GM12878 (cell line): ENCODE measurements at regions not wholly inside any gene's neighbourhood (a gene's known extent, or its start where the extent isn't known, plus 50 kb on each side); places are given as distances from the start of the nearest gene placed in this dataset.

Experiments used
- ATAC-seq: fragments of 200-7000 bp; cut with Tn5 transposase; 3 replicates; pipeline ENCODE4 v1.9.1; 2020; ENCODE audit warnings: mild to moderate bottlenecking, moderate library complexity
- BruUV-seq: library from RNA; stranded (reverse); fragments of 400-500 nt; replicated peaks from 2 replicates; lab custom pipeline; 2021; lab: Mats Ljungman, UMichigan
- CTCF ChIA-PET: fragments of 300-600 bp; sonication (Branson Sonifier 250); formaldehyde crosslinking; extraction: SDS; loops from one replicate; lab custom pipeline; 2021; ENCODE audit warnings: inconsistent platforms; lab: Yijun Ruan, JAX
- POLR2A ChIA-PET: fragments of 350-600 bp; formaldehyde crosslinking; extraction: SDS; loops from one replicate; lab custom pipeline; 2021; ENCODE audit warnings: inconsistent platforms; lab: Charles Lee
- RAD21 ChIA-PET: fragments of 300-600 bp; sonication (Branson Sonifier 250); formaldehyde crosslinking; loops from one replicate; lab custom pipeline; 2023; ENCODE audit warnings: antibody characterized with exemption; ENCODE audit not compliant: unreplicated experiment; lab: Charles Lee
- SMC1A ChIA-PET: fragments of 300-600 bp; sonication (Branson Sonifier 250); formaldehyde crosslinking; loops from one replicate; lab custom pipeline; 2023; ENCODE audit not compliant: unreplicated experiment, uncharacterized antibody; lab: Charles Lee
- DNase-seq: peaks from one replicate; pipeline ENCODE4 v3.0.0-alpha.2; 2011; ENCODE audit warnings: low read depth, low spot score
- FAIRE-seq: peaks from 3 replicates; lab custom pipeline; 2011; peaks lifted over from hg19 to GRCh38; lab: Jason Lieb, UNC
- H2AFZ ChIP-seq: 2 replicates; pipeline ENCODE4 v1.6.0; 2011; ENCODE audit warnings: low read depth, low read length, control low read depth; ENCODE audit not compliant: control insufficient read depth
- H3K27ac ChIP-seq: 2 replicates; pipeline ENCODE4 v1.5.1; 2011; ENCODE audit warnings: control low read depth; ENCODE audit not compliant: control insufficient read depth, insufficient read depth
- H3K27me3 ChIP-seq, 2 experiments: replicated peaks in 1 of 2; 2 replicates each; pipeline versions ENCODE4 v1.6.0 to v1.6.1; 2011; ENCODE audit warnings: low read length in 1 of 2; ENCODE audit not compliant: control insufficient read depth in 2 of 2, insufficient read depth in 2 of 2
- H3K36me3 ChIP-seq, 2 experiments: 2 replicates each; pipeline ENCODE4 v1.5.1; 2011; ENCODE audit warnings: low read length in 1 of 2; ENCODE audit not compliant: control insufficient read depth in 2 of 2, insufficient read depth in 2 of 2
- H3K4me1 ChIP-seq: 2 replicates; pipeline ENCODE4 v1.6.1; 2011; ENCODE audit warnings: mild to moderate bottlenecking, low read length, moderate library complexity, mixed read lengths; ENCODE audit not compliant: control insufficient read depth, insufficient read depth
- H3K4me2 ChIP-seq: 2 replicates; pipeline ENCODE4 v1.6.0; 2011; ENCODE audit warnings: control low read depth; ENCODE audit not compliant: control insufficient read depth, insufficient read depth
- H3K4me3 ChIP-seq: fragments of 200-600 bp; sonication (generic); 2 replicates; pipeline ENCODE4 v1.5.1; 2016
- H3K79me2 ChIP-seq: 2 replicates; pipeline ENCODE4 v1.6.0; 2011; ENCODE audit warnings: low read length; ENCODE audit not compliant: control insufficient read depth, insufficient read depth
- H3K9ac ChIP-seq: 2 replicates; pipeline ENCODE4 v1.8.0; 2011; ENCODE audit warnings: low read length, control low read depth, mixed read lengths; ENCODE audit not compliant: control insufficient read depth, insufficient read depth
- H3K9me3 ChIP-seq: replicated peaks from 3 replicates; pipeline ENCODE4 v1.5.1; 2011; ENCODE audit warnings: mild to moderate bottlenecking, low read length; ENCODE audit not compliant: control insufficient read depth, insufficient read depth
- H4K20me1 ChIP-seq: 2 replicates; pipeline ENCODE4 v1.6.0; 2011; ENCODE audit not compliant: control insufficient read depth, insufficient read depth
- ATF7 ChIP-seq: fragments of 450-650 bp; IDR thresholded peaks from 2 replicates; pipeline ENCODE4 v1.6.1; 2016; ENCODE audit warnings: low read depth, mild to moderate bottlenecking
- JUND ChIP-seq: IDR thresholded peaks from 2 replicates; pipeline ENCODE4 v1.6.1; 2012; ENCODE audit warnings: low read depth, mild to moderate bottlenecking, low read length, improper control_type of control experiment, moderate library complexity
- RAD21 ChIP-seq: IDR thresholded peaks from 2 replicates; pipeline ENCODE4 v1.6.1; 2011; ENCODE audit warnings: mild to moderate bottlenecking, low read depth, low read length, moderate library complexity; ENCODE audit not compliant: insufficient read depth
- RCOR1 ChIP-seq: conservative IDR thresholded peaks from 2 replicates; pipeline ENCODE4 v1.6.1; 2012; ENCODE audit warnings: low read depth, low read length, improper control_type of control experiment
- WGBS: methylation state at CpG from one replicate; pipeline ENCODE4 v1.1.6; 2016; ENCODE audit warnings: low lambda C conversion rate; ENCODE audit not compliant: insufficient replicate concordance, insufficient coverage; ENCODE audit errors: missing lambda C conversion rate; 5-methylcytosine and 5-hydroxymethylcytosine counted together
- in situ Hi-C: fragments of 300-500 bp; cut with MboI; formaldehyde crosslinking; loops from 9 replicates; pipeline ENCODE4 v1.14.3; 2018; ENCODE audit warnings: mixed read lengths
- intact Hi-C: fragments of 100-400 bp; cut with micrococcal nuclease; formaldehyde crosslinking; loops from one replicate; pipeline ENCODE4 v1.14.2; 2022; ENCODE audit not compliant: unreplicated experiment

DNA sequence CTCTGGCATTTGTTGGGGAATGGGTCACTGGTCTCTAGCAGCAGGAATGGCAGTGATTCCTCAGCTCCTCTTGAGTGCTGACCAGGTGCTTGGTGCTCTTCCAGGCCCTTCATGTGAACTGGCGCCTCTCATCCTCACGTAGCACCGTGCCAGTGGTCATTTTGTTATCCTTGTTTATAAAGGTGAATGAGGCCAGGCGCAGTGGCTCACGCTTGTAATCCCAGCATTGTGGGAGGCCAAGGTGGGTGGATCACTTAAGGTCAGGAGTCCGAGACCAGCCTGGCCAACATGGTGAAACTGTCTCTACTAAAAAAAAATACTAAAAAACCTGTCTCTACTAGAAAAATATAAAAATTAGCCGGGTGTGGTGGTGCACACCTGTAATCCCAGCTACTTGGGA, 301.3 kb downstream of the QKI start:
- Histone ChIP-seq H3K27me3 (no peaks in the 10 kb centered on the region), H3K9ac (no peak overlapping the region), H3K4me2 (no peak overlapping the region), H3K4me3 (no peak overlapping the region), H3K9me3 (no peaks in the 10 kb centered on the region; the same call in 2 of the 3 replicates), H3K4me1 (peaks cover 29% of the 10 kb centered on the region)
- no peak for ATAC-seq
- ChIA-PET POLR2A (no interaction called here), SMC1A (interaction anchor here (1.0 kb wide), 1 partner anchor 35 kb away, joined by 4 read pairs; no protein-coding TSS in a partner anchor)
- no peak for FAIRE-seq
- intact Hi-C loops (no loop called here), in situ Hi-C loops (no loop called here)
- no peak for TF ChIP-seq JUND
- TF ChIP-seq, all 136 proteins: peak for 0
- no TSS peak for BruUV-seq
- CTCF ChIA-PET, result no interaction called here
- Histone ChIP-seq H3K27ac (no peak overlapping the region), H4K20me1 (no peaks in the 10 kb centered on the region), H3K36me3 (no peaks in the 10 kb centered on the region), H2AFZ (no peak overlapping the region), H3K79me2 (no peaks in the 10 kb centered on the region)
- RAD21 ChIA-PET, result no interaction called here
- 85% methylated on average over 7 of the region's 7 CpGs for WGBS
- no peak for DNase-seq

DNA sequence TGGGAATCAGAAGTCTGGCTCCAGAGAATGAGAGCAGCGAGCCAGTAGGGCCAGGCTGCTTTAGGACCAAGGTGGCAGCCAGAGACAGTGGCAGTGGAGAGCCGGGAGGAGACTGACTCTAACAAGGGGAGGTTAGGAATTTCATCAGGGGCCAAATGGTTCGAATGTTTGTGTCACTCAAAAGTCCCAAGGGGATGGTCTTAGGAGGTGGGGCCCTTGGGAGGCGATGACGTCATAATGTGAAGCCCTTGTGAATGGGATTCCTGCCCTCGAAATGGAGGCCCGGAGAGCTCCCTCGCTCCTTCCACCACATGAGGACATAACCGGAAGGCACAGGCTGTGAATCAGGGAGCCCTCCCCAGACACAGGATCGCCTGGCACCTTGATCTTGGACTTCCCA, 299.7 kb downstream of the QKI start:
- Histone ChIP-seq H3K27ac (no peak overlapping the region), H3K9ac (no peak overlapping the region), H3K79me2 (no peaks in the 10 kb centered on the region), H3K4me3 (no peak overlapping the region), H3K36me3 (no peaks in the 10 kb centered on the region), H2AFZ (no peak overlapping the region), H3K4me1 (peaks cover 43% of the 10 kb centered on the region), H3K9me3 (no peaks in the 10 kb centered on the region; the same call in 2 of the 3 replicates), H3K27me3 (no peaks in the 10 kb centered on the region), H4K20me1 (no peaks in the 10 kb centered on the region), H3K4me2 (no peak overlapping the region)
- FAIRE-seq, result no peak
- ChIA-PET RAD21 (no interaction called here), SMC1A (no interaction called here), CTCF (no interaction called here), POLR2A (no interaction called here)
- TF ChIP-seq RCOR1, result no peak
- TF ChIP-seq RAD21, result no peak
- no peak for TF ChIP-seq ATF7
- WGBS, result 65% methylated on average over 10 of the region's 10 CpGs
- no peak for ATAC-seq
- in situ Hi-C loops, result no loop called here
- intact Hi-C loops, result no loop called here
- no peak for DNase-seq
- BruUV-seq, result no TSS peak
